NOMO-1 treated with DMSO at 0.1 percent for 48 hours (cell line): ENCODE measurements at regions not wholly inside any gene's neighbourhood (a gene's known extent, or its start where the extent isn't known, plus 50 kb on each side); places are given as distances from the start of the nearest gene placed in this dataset.
"Not testable (repeated sequence)": the region's sequence is repeated elsewhere in the genome, so short reads cannot be mapped to it uniquely, and the experiment has no call there.

ENCODE experiments used
- DNase-seq: peaks from one replicate; lab custom pipeline; 2025; ENCODE audit not compliant: unreplicated experiment; lab: John Stamatoyannopoulos, UW

DNA sequence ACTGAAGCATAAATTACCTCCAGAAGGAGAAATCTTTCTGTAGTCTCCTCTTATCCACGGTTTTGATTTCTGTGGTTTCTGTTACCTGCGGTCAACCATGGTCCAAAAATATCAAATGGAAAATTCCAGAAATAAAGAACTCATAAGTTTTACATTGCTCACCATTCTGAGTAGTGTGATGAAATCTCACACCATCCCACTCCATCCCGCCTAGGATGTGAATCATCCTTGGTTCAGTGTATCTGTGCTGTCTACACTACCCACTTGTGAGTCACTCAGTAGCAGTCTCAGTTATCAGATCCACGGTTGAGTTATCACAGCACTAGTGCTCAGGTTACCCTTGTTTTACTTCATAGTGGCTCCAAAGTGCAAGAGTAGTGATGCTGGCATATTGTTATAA is 371.2 kb downstream of the NFIB start:
- DNase-seq, result no peak

DNA sequence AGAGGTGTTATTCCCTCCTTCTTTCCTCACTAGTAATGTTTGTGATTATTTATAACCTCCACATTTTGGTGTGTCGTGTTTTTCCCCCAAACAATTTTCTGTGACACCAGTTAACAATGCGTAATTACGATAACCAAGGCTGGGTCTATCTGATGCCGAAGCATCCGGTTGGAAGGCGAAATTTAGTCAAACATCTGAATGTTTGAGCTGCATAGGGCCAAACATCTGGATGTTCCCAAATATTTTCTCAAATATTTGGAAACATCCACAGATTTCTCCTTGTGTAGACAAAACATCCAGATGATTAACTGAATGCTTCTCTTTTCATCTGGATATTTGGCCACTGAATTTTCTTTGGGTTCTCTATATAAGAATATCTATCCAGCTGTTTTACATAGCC is 371.7 kb downstream of the NFIB start:
- no peak for DNase-seq

DNA sequence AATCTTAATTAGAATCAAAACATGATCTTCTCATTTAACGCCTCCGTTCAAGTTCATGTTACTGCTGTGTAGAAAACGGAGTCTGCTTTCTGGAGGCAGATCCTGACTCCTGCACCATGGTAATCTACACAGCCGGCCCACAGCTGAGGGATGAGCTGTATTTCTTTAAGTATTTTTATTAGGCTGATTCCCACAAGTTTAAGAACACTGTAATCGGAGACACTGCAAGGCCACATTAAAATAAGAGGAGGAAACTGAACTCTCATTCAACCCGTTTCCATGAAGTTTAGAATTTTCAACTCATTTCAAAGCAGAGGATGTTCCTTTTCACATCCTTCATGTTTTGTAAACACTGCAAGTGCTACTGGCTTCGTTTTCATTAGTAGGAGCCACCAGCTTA is 372.2 kb downstream of the NFIB start:
- DNase-seq, result no peak

DNA sequence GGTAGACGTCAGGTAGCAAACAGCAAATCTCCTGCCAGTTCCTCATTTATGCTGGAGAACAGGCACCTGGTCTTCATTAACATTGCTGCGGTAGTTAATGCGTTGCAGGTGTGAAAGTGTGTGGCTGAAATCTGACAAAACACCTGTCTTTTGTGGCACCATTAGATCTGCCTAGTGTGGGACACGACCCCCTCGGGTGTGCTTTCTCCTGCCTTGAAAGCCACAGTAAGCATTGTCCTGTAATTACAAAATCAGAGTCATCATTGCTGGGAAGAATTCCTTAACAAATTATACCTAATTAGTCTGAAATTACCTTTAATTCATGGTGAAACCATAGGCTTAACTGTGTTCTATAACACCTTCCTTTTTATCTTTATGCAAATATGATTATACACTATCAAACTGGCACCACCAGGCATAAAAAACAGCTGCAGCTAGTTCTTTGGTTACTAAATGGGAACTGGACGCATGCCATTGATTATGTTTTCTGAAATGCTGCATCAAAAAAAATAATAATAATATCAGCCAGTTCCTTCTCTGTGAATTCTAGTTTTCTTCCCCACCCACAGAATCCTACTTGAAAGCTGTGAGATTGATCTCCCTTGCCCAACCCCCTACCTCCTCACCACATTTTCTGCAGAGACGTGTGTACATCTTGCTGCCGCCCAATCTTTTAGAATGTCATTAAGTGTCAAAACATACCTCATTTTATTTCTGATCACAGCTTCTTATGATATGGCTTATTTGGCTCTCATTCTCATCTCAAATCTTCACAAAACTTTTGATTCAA is 374.0 kb downstream of the NFIB start:
- no peak for DNase-seq

DNA sequence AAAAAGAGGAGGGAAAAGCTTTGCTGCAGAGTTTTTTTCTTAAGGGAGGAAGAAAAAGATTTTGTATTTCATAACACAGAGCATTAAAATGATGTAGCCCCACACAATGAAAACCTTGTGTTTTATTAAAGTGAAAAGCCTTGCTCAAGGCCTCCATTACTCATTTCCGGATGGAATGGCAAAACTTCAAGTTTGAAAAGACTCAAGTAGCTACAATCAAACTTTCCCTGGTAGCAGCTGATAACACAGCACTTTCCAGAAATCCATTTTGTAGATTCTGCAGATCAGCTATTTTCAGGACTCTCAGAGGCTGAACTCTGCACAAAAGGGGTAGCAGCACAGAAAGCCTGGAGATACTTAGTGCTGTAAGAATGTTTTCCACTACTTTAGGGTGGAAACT is 374.8 kb downstream of the NFIB start:
- DNase-seq, result no peak

DNA sequence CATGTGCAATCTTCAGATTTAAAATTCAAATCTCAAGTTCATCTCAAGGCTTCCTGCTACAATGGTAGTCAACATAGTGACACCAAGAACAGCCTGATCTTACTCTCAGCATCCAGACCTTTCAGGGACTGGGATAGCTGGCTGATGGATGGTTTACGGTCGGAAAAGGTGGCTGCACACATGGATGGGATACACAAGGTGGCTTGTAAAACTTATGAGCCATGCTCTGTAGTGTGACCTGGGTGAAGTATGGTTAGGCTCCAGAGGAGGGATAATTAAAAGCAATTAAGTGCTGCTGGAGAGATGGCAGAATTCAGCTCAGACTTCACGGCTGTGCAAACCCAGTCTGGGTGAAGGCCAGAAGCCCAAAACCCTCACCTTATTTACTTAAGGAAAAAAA is 379.5 kb downstream of the NFIB start:
- DNase-seq, result no peak

DNA sequence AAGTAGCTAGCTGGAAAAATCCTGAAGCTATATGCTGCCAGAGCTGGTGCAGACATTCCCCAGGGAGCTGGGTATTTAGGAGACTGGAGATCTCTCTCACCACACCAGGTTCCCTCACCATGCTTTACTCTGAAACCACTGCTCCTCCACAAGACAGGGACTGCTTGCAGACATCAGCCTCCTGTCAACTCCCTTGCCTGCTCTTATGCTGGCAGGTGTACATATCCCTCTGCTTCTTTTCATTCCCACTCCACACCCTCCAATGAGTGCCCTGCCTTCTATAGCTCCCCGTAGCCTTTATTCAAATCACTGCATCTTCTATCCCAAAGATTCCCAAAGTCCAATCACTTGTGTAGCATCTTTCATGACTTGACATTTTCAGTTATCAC is 380.7 kb downstream of the NFIB start:
- no peak for DNase-seq

DNA sequence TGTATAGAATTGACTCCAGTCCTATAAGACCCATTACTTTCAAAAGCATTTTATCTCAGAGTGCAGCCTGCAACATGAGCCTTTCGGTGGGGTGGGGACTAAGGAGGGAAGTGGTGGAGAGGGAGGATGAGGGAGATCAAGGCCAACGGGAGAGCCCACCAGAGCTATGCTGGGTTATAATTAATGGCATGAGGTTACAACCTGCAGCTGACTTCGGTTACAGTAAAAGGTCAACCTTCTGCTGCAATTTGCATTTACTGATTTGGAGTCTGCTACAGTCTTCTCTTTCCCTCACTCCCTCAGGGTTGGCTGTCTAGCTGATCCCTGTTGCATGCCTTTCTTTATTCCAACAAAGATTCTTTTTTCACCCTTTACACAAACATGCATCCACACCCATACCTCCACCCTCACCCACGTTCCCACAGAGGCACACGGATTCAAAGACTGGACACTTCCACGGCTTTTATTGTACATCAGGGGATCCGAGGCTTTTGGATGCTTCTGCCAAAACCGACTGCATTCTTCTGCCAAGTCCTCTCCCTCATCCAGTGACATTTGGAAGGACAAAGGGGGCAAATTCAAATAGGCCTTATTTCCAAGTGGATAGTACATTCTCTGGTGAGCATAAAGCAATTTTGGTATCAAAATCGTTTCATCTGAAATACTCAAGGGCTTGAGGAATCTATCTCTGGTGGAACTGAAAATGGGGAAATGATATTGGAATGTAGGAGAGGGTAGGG is 381.2 kb downstream of the NFIB start:
- no peak for DNase-seq

DNA sequence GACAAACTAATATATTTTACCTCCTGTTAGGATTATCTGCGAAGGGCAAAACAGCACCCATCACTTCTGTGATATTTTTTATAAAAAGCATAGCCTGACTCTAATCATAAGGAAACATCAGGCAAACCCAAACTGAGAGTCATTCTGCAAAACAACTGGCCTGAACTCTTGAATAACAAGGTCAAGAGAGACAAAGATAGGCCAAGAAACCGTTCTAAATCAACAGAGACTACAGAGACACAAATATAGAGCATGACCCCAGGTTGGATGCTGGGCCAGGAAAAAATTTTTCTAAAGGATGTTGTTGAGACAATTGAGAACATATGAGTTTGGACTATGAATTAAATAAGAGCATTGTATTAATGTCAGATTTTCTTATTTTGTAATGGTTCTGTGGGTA is 384.9 kb downstream of the NFIB start:
- DNase-seq, result no peak

DNA sequence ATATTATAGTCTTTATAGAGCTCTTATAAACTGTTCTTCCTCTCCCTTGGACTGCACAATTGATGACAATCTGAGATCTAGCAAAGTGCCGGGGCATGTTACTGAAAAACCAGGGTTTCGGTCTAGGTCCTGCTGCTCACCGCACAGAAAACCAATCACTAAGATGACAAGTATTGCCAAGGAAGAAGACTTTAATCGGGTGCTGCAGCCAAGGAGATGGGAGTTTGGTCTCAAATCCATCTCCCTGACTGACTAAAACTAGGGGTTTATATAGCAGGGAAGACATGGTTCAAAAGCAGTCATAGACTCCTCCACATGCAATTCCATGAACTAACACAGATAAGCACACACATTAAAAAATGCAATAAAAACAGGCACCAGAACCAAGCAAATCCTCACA is 390.6 kb downstream of the NFIB start:
- DNase-seq, result no peak

DNA sequence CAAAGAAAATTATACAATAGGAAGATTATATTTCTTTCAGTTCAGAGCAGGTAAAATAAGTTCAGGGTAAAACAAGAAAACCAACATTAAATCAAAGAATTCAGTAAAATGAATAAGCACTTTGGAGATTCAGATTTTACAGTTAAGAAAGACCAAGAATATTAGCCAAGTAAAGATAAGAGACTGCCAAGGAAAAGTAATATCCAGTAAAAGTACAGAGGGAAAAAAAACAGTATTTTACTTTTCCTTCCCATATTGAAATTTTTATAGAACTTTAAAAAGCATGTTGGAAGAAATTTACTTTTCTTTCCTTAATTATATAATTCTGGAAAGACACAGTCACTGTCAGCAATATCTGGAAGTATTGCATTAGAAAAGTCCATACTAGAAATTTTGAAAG is 393.4 kb downstream of the NFIB start:
- no peak for DNase-seq

DNA sequence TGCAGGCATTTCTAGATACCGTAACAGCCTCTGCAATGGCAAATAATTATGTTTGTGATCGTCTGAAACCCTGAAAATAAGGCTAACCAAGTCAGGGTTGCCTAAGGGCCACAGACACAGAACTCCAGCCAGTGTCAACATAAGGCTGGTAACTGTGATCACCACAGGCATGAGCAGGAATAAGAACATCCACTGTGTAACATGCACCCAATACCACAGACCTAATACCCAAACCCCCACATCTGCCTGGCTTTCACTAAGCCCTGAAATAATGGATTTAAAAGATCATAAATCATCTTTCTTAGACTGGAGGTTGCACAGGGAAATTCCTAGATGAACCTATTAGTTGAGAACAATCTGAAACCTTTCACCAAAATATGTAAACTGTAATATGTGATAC is 394.5 kb downstream of the NFIB start:
- DNase-seq, result no peak

DNA sequence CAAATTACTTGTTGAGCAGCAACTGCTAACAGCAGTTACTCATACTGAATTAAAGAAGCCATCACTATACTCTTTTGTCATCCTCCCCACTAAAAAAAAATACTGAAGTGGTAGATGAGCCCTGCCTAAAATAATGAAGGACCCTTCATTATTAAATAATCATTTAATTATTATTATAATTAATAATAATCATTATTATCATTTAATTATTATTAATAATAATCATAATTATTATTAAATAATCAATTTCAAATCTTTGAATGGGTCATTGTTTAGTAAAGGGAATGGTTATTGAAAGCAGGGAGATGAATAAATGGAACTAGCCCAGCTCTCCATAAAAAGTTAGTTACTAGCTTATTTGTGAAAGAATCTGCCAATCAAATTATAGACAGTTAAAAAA is 396.4 kb downstream of the NFIB start:
- no peak for DNase-seq

DNA sequence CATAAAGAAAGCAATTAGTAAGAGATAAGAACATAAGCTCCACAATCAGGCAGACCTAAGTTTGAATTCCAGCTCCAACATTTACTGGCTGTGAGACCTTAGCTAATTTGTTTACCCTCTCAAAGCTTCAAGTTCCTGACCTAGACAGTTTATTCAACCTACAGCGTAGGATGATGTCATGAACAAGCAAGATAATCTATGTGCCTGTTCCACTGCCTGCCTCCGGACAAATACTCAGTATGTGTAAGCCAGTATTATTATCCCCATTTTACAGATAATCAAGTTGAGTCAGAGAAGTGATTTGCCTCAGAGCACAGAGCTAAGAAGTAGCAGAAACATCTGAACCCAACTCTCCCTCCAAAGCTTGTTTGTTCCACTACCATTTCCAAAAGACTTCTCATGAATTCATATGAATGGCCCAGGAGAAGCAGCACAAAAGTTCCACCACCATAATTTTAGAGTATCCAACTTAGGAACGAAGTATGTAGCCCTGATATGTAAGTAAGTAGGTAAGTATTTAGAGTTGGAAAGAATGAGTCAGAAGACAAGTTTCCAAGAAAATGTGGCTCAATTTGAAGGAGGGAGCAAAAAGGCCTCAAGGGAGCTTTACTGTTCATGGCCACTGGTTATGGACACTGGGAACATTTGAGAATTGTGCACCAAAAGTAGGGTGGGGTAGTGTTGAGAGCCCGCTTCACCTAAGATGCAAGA is 398.2 kb downstream of the NFIB start:
- DNase-seq, result no peak

DNA sequence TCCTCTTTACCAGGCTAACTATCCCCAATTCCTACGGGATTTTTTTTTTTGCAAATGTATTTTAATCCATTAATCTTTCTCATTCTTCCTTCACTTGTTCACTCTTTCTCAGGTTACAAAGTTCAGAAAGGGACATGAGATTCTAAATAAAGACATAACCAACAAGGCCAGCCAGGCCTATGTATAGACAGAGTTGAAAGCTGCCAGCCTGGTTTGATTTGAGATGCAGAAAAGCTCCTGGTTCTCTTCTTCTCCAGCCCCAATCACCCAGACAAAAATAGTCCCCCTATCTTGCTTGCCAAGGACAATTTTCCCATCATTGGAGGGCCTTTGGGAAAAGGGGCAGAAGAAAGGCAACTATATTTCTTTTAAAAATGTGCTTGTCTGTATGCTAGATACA is 398.8 kb downstream of the NFIB start:
- DNase-seq, result no peak

DNA sequence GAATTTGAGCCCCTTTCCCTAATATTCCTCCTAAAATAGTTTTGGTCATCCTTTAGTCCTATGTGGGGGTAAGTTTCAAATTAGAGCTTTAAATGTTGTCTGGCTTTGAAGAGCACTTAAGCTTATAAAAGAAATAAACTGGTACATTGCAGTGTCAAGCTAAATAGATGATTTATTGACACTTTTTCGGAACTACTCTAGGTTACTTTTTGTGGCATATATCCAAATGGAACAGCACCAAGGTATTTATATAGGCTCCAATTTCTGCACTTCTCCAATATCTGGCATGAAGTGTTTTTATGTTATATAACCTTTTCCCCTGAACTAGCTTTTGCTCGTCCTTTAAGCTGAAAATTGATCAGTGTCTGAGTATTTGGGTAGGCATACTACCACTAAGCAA is 402.5 kb downstream of the NFIB start:
- DNase-seq, result no peak

DNA sequence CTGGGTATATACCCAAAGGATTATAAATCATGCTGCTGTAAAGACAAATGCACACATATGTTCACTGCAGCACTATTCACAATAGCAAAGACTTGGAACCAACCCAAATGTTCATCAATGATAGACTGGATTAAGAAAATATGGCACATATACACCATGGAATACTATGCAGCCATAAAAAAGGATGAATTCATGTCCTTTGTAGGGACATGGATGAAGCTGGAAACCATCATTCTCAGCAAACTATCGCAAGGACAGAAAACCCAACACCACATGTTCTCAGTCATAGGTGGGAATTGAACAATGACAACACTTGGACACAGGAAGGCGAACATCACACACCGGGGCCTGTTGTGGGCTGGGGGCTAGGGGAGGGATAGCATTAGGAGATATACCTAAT is 406.1 kb downstream of the NFIB start:
- not testable (repeated sequence) for DNase-seq

DNA sequence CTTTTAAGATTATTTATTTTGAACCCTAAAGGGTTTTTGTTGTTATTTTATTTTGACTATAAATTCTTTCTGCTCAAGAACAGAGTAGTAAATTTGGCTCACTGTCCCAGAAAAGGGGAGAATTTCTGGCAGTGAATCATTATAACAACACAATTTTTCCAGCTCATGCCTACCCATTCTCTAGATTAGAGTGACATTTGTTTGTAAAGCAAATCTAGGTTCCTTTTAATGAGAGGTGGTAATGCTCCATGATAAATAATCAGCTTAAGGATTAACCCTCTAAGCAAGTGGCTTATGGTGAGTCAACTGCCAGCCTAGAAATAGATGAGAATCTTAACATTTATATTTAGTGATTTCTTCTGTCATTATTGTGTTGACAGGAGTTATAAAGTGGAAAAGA is 409.2 kb downstream of the NFIB start:
- no peak for DNase-seq

DNA sequence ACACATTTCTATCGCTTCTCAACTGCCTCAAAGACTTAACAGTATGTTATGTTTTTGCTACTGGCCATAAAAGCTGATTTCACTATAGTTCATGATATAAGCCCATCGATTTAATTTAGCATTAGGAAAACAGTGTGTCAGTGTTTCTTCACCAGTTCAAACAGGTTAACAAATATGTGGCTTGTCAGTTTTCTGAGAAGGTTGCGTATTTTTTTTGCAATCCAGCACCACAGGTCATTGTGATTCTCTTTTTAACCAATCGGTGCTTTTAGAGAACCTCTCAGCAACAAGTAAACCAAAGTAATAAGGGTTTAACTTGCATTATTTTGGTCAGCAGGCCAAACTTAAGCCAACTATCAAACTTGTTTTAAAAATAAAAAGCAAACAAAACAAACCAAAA is 409.6 kb downstream of the NFIB start:
- DNase-seq, result no peak

DNA sequence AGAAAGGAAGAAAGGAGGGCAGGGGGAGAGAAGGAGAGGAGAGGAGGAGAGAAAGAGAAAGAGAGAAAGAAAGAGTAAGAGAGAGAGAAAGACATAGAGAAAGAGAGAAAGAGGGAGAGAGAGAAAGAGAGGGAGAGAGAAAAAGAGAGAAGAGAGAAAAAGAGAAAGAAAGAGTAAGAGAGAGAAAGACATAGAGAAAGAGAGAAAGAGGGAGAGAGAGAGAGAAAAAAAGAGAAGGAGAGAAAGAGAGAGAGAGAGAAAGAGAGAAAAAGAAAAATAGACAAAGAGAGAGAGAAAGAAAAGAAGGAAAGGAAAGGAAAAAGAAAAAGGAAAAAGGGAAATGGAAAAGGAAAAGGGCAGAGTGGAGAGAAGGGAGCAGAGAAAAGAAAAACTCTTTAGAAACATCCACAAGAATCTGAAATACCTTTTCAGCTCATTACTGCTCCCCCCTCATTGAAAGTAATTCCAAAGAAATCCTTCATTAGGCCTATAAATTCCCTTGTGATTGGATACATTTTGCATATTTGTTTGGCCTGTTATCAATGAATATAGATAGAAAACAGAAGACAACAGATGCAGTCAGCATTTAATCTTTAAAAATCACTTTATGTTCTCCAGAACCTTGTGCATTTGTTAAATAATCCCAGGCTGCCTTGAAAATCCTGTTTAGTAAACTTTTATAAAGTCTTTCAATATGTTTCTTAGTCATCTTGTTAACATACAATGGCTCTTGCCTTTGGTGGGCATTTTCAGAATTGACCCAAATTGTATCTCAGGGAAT is 411.5 kb downstream of the NFIB start:
- no peak for DNase-seq

DNA sequence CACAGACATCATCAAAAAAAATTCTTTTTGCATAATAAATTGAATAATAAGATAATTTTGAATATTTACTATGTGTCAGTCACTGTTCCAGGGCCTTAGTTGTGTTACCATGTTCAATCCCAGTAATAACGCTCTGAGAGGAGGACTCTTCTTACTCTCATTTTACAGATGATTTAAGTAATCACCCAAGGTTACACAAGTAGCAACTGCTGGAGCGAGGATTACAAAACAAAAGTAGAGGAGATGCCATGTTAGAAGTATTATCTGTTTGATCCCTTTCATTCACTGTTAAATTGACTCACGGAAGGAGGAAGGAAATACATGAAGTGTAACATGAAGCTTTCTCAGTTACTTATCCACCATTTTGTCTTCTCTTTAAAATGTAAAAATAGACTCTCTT is 412.8 kb downstream of the NFIB start:
- DNase-seq, result no peak
